GM12872 (cell line): ENCODE measurements at regions not wholly inside any gene's neighbourhood (a gene's known extent, or its start where the extent isn't known, plus 50 kb on each side); places are given as distances from the start of the nearest gene placed in this dataset.

Experiments used
- CTCF ChIP-seq: IDR thresholded peaks from 3 replicates; pipeline ENCODE4 v1.5.1; 2011; ENCODE audit warnings: low read depth, mild to moderate bottlenecking, low read length, moderate library complexity; ENCODE audit not compliant: insufficient read depth

GRCh38 chr14:105978618-105979295 is 452.4 kb downstream of the TMEM121 start:
- no peak for TF ChIP-seq CTCF

- TF ChIP-seq CTCF = no peak
Measured at GRCh38 chr14:105979446-105979845, 453.1 kb downstream of the TMEM121 start.

GRCh38 chr14:105980224-105980623 is 453.8 kb downstream of the TMEM121 start:
- no peak for TF ChIP-seq CTCF

- no peak for TF ChIP-seq CTCF
Measured at GRCh38 chr14:105982664-105983063, 456.3 kb downstream of the TMEM121 start.

GRCh38 chr14:105986894-105987284 is 460.5 kb downstream of the TMEM121 start:
- no peak for TF ChIP-seq CTCF

GRCh38 chr14:105987563-105987962 is 461.2 kb downstream of the TMEM121 start:
- TF ChIP-seq CTCF = no peak

- TF ChIP-seq CTCF = no peak
Measured at GRCh38 chr14:105989566-105990302, 463.4 kb downstream of the TMEM121 start.
